C4-2B (cell line): ENCODE measurements at regions not wholly inside any gene's neighbourhood (a gene's known extent, or its start where the extent isn't known, plus 50 kb on each side); places are given as distances from the start of the nearest gene placed in this dataset.

Experiments
- H3K27ac ChIP-seq: fragments of 450-650 bp; 2 replicates; pipeline ENCODE4 v1.5.1; 2017
- ZFX ChIP-seq: fragments of 450-650 bp; IDR thresholded peaks from 2 replicates; pipeline ENCODE4 v1.6.1; 2017
- TF ChIP-seq, protein P1 (sequence below): fragments of 450-650 bp; conservative IDR thresholded peaks from 2 replicates; pipeline ENCODE4 v1.5.1; 2017; ENCODE audit warnings: mild to moderate bottlenecking

DNA sequence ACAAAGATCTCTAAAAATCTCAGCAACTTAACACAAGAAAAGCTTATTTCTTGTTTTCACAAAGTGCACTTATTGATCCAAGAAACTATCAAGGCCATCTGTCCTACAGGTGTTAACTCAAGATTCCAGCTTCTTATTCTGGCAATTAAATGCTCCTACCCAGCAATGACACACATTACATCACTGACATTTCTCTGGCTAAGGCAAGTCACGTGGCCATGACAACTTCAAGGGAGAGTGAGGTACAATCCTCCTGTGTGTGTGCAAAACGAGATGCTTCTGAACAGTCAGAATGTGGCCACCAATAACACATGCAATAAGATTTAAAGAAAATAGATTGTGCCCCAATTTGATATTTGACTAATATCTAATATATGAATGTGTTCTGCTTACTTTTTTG, 169.3 kb upstream of the BTBD3 start:
- no peak for TF ChIP-seq ZFX
- TF ChIP-seq, protein P1, sequence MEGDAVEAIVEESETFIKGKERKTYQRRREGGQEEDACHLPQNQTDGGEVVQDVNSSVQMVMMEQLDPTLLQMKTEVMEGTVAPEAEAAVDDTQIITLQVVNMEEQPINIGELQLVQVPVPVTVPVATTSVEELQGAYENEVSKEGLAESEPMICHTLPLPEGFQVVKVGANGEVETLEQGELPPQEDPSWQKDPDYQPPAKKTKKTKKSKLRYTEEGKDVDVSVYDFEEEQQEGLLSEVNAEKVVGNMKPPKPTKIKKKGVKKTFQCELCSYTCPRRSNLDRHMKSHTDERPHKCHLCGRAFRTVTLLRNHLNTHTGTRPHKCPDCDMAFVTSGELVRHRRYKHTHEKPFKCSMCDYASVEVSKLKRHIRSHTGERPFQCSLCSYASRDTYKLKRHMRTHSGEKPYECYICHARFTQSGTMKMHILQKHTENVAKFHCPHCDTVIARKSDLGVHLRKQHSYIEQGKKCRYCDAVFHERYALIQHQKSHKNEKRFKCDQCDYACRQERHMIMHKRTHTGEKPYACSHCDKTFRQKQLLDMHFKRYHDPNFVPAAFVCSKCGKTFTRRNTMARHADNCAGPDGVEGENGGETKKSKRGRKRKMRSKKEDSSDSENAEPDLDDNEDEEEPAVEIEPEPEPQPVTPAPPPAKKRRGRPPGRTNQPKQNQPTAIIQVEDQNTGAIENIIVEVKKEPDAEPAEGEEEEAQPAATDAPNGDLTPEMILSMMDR: no peak
- H3K27ac ChIP-seq: no peak overlapping the region

- no peak overlapping the region for H3K27ac ChIP-seq
- TF ChIP-seq, protein P1: no peak
- TF ChIP-seq ZFX: no peak
These were observed 165.4 kb upstream of the BTBD3 start for GRCh38 chr20:11752336-11752735.

GRCh38 chr20:11753155-11753554, 164.5 kb upstream of the BTBD3 start:
- no peak for TF ChIP-seq ZFX
- TF ChIP-seq, protein P1: no peak
- no peak overlapping the region for H3K27ac ChIP-seq

- no peak overlapping the region for H3K27ac ChIP-seq
- no peak for TF ChIP-seq ZFX
- TF ChIP-seq, protein P1: no peak
These were observed 163.2 kb upstream of the BTBD3 start for GRCh38 chr20:11754451-11754850.

GRCh38 chr20:11755071-11755841, 162.4 kb upstream of the BTBD3 start:
- TF ChIP-seq, protein P1: peak; percentile 10
- no peak for TF ChIP-seq ZFX
- H3K27ac ChIP-seq: no peak overlapping the region

DNA sequence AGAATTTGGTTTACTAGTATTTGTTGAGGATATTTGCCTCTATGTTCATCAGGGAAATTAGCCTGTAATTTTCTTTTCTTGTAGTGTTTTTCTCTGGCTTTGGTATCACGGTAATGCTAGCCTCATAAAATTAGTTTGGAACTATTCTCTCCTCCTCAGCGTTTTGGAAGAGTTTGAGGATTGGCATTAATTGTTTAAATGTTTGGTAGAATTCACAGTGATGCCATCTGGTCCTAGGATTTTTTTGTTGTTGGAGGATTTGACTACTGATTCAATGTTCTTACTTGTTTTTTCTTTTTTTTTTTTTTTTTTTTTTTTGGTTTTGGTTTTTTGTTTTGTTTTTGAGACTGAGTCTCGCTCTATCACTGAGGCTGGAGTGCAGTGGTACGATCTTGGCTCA, 156.2 kb upstream of the BTBD3 start:
- no peak for TF ChIP-seq ZFX
- TF ChIP-seq, protein P1: no peak
- H3K27ac ChIP-seq: no peak overlapping the region

DNA sequence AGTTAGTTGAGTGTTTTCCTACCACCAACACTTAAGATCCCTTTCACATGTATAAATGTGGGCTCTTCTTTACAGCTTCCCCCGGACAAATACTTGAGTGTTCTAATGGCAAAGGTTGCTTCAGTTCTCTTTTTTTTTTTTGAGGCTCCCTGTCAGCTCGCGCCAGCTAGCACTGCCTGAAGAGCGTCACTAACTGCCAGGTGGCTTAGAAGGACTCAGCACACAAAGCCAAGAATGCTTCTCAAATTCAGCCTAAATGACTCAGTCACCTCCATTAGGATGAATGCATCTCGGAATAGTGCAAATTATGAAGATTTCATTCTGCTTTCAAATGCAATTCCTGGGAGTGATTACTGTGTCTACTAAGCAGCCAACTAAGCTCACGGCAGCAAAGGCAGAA, 150.7 kb upstream of the BTBD3 start:
- TF ChIP-seq, protein P1: no peak
- no peak for TF ChIP-seq ZFX
- no peak overlapping the region for H3K27ac ChIP-seq
